Sigmoid colon (tissue), 4 donors: ENCODE measurements at regions not wholly inside any gene's neighbourhood (a gene's known extent, or its start where the extent isn't known, plus 50 kb on each side); places are given as distances from the start of the nearest gene placed in this dataset.

Experiments
- CTCF ChIP-seq, 4 experiments: fragments of 450-650 bp in 3 of 4; fragments of 200-600 bp in 1 of 4; IDR thresholded peaks; one replicate each; pipeline ENCODE4 v1.5.1; 2016 to 2019; ENCODE audit warnings: antibody characterized with exemption in 4 of 4, mild to moderate bottlenecking in 3 of 4, moderate library complexity in 2 of 4
- EP300 ChIP-seq, 4 donors: sonication (generic); formaldehyde crosslinking; IDR thresholded peaks; one replicate each; pipeline ENCODE4 v1.6.1; 2017; ENCODE audit warnings: antibody characterized with exemption in 4 of 4
- POLR2A ChIP-seq, 2 donors: fragments of 450-650 bp; IDR thresholded peaks; one replicate each; pipeline ENCODE4 v1.6.1; 2016; ENCODE audit warnings: antibody characterized with exemption in 2 of 2, mild to moderate bottlenecking in 2 of 2, moderate library complexity in 2 of 2
- POLR2AphosphoS5 ChIP-seq, 4 donors: sonication (generic); formaldehyde crosslinking; IDR thresholded peaks; one replicate each; pipeline ENCODE4 v1.6.1; 2017; ENCODE audit warnings: antibody characterized with exemption in 4 of 4

- TF ChIP-seq CTCF (IDR thresholded peaks at IDR 0.05) (no peak), POLR2A (IDR thresholded peaks at IDR 0.05) (no peak), EP300 (IDR thresholded peaks at IDR 0.05) (no peak), POLR2AphosphoS5 (IDR thresholded peaks at IDR 0.05) (no peak)
These were observed 1517.0 kb downstream of the ADGRL3 start for GRCh38 chr4:62717154-62717553.
